Stimulated activated memory B cell treated with anti-CD40 and anti-IgM and Interleukin-4, amounts not matched to agents 10 μg/mL and 1 μg/mL and 100 μg/mL, for 72 hours (primary cell): ENCODE measurements at regions not wholly inside any gene's neighbourhood (a gene's known extent, or its start where the extent isn't known, plus 50 kb on each side); places are given as distances from the start of the nearest gene placed in this dataset.
"Not testable (repeated sequence)": the region's sequence is repeated elsewhere in the genome, so short reads cannot be mapped to it uniquely, and the experiment has no call there.

Experiments used
- ATAC-seq: fragments of 150-1000 bp; cut with Tn5 transposase; 2 replicates; pipeline ENCODE4 v1.10.0; 2021
- H3K27ac Mint-ChIP-seq: one replicate; pipeline ENCODE4 v1.8.0; 2022; ENCODE audit warnings: mild to moderate bottlenecking, mixed read lengths
- H3K27me3 Mint-ChIP-seq: one replicate; pipeline ENCODE4 v1.8.0; 2022; ENCODE audit warnings: mixed read lengths
- H3K36me3 Mint-ChIP-seq: one replicate; pipeline ENCODE4 v1.8.0; 2022; ENCODE audit warnings: mixed read lengths
- H3K4me1 Mint-ChIP-seq: one replicate; pipeline ENCODE4 v1.8.0; 2022; ENCODE audit warnings: mixed read lengths
- H3K4me3 Mint-ChIP-seq: one replicate; pipeline ENCODE4 v1.8.0; 2022; ENCODE audit warnings: mild to moderate bottlenecking, moderate library complexity, mixed read lengths
- H3K9me3 Mint-ChIP-seq: one replicate; pipeline ENCODE4 v1.8.0; 2022; ENCODE audit warnings: mixed read lengths

- no peak for ATAC-seq
- Mint-ChIP-seq H3K36me3 (no peaks in the 10 kb centered on the region), H3K9me3 (no peaks in the 10 kb centered on the region), H3K27ac (no peak overlapping the region), H3K4me1 (no peaks in the 10 kb centered on the region), H3K27me3 (no peaks in the 10 kb centered on the region), H3K4me3 (no peak overlapping the region)
Observed at GRCh38 chr5:117433818-117434217, 859.2 kb upstream of the SEMA6A start.

DNA sequence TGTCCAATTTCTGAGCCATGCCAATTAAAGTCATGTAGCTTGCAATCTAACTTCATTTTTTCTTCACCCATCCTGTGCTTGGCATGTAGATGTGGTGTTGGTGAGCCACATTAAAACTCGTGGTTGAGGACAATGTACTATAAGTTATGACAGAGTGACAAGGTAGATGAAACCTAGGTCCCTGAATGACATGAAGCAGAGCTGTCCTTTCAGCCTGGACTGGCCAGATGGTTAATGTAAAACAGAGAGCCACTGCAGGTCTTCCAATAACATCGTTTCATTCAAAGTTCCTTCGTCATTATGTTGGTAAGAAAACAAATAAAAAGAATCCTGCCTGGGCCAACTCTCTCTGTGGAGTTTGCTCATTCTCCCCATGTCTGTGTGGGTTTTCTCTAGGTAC lies 856.5 kb upstream of the SEMA6A start:
- H3K4me3 Mint-ChIP-seq: no peak overlapping the region
- ATAC-seq: no peak
- H3K9me3 Mint-ChIP-seq: no peaks in the 10 kb centered on the region
- H3K27me3 Mint-ChIP-seq: no peaks in the 10 kb centered on the region
- no peak overlapping the region for H3K27ac Mint-ChIP-seq
- no peaks in the 10 kb centered on the region for H3K36me3 Mint-ChIP-seq
- H3K4me1 Mint-ChIP-seq: no peaks in the 10 kb centered on the region

GRCh38 chr5:117425163-117425562 lies 850.5 kb upstream of the SEMA6A start:
- H3K27ac Mint-ChIP-seq: no peak overlapping the region
- H3K27me3 Mint-ChIP-seq: no peaks in the 10 kb centered on the region
- no peaks in the 10 kb centered on the region for H3K4me1 Mint-ChIP-seq
- H3K4me3 Mint-ChIP-seq: no peak overlapping the region
- H3K36me3 Mint-ChIP-seq: no peaks in the 10 kb centered on the region
- peaks cover 6% of the 10 kb centered on the region for H3K9me3 Mint-ChIP-seq
- no peak for ATAC-seq

GRCh38 chr5:117424559-117424958 lies 849.9 kb upstream of the SEMA6A start:
- peaks cover 6% of the 10 kb centered on the region for H3K9me3 Mint-ChIP-seq
- H3K36me3 Mint-ChIP-seq: no peaks in the 10 kb centered on the region
- no peaks in the 10 kb centered on the region for H3K27me3 Mint-ChIP-seq
- H3K4me3 Mint-ChIP-seq: no peak overlapping the region
- no peak for ATAC-seq
- no peak overlapping the region for H3K27ac Mint-ChIP-seq
- no peaks in the 10 kb centered on the region for H3K4me1 Mint-ChIP-seq

GRCh38 chr5:117417501-117417900 lies 842.9 kb upstream of the SEMA6A start:
- H3K4me1 Mint-ChIP-seq: no peaks in the 10 kb centered on the region
- no peak overlapping the region for H3K4me3 Mint-ChIP-seq
- no peak for ATAC-seq
- H3K36me3 Mint-ChIP-seq: no peaks in the 10 kb centered on the region
- peaks cover 6% of the 10 kb centered on the region for H3K9me3 Mint-ChIP-seq
- H3K27me3 Mint-ChIP-seq: no peaks in the 10 kb centered on the region
- no peak overlapping the region for H3K27ac Mint-ChIP-seq

GRCh38 chr5:117414926-117415325 lies 840.3 kb upstream of the SEMA6A start:
- no peak overlapping the region for H3K27ac Mint-ChIP-seq
- no peak for ATAC-seq
- H3K4me3 Mint-ChIP-seq: no peak overlapping the region
- H3K9me3 Mint-ChIP-seq: no peaks in the 10 kb centered on the region
- no peaks in the 10 kb centered on the region for H3K36me3 Mint-ChIP-seq
- H3K4me1 Mint-ChIP-seq: no peaks in the 10 kb centered on the region
- no peaks in the 10 kb centered on the region for H3K27me3 Mint-ChIP-seq

GRCh38 chr5:117411701-117412100 lies 837.1 kb upstream of the SEMA6A start:
- H3K4me1 Mint-ChIP-seq: no peaks in the 10 kb centered on the region
- H3K36me3 Mint-ChIP-seq: no peaks in the 10 kb centered on the region
- H3K27ac Mint-ChIP-seq: no peak overlapping the region
- H3K27me3 Mint-ChIP-seq: no peaks in the 10 kb centered on the region
- no peak overlapping the region for H3K4me3 Mint-ChIP-seq
- no peak for ATAC-seq
- H3K9me3 Mint-ChIP-seq: peaks cover 4% of the 10 kb centered on the region

- no peaks in the 10 kb centered on the region for H3K36me3 Mint-ChIP-seq
- no peaks in the 10 kb centered on the region for H3K4me1 Mint-ChIP-seq
- no peak overlapping the region for H3K27ac Mint-ChIP-seq
- H3K9me3 Mint-ChIP-seq: peaks cover 6% of the 10 kb centered on the region
- H3K4me3 Mint-ChIP-seq: no peak overlapping the region
- ATAC-seq: no peak
- no peaks in the 10 kb centered on the region for H3K27me3 Mint-ChIP-seq
Observed at GRCh38 chr5:117405197-117405596, 830.6 kb upstream of the SEMA6A start.

DNA sequence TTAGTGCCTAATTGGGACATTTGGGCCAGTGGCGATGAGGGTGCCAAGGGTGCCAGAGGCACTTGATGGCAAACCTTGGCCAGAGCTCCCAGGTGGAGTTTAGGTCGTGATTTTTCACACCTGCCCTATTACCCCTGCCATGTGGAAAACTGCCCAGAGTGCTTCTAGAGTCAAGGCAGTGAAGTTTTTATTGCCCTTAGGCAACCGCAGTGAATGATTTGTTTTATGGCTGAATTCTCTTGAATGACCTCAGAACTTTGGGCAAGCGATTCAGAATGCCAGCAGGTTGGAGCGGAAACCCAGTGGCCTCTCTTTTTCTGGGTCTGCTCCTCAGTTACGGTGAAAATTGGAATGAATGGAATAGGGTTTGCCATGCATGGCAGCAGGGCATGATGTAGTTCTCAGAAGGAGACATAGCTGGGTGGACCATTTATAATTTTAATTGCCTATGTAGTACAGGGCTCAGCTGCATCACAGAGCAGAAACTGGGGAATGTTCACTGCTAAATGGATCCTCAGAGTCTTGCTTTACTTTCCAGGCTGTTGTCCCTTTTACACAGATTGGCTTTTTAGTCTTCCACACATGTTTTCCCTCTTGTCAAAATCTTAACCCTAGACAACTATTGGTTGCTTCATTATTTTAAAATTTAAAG lies 820.0 kb upstream of the SEMA6A start:
- no peak for ATAC-seq

DNA sequence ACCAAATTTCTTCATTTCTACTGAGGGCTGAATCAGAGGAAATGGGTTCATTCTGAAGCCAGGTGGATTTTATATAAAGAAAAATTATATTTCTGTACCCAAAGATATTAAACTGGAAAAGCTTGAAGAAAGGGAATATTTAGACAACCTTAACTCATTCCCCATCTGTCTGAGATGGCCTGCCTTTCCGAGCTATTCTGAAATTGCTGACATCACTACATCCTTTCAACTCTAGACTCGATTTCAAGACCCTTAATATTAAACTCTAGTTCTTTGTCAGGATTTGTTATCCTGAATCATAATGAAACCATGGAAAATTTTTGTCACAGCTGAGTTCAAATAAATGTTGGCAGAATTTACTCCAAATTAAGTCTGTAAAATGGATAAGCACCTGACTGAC lies 818.5 kb upstream of the SEMA6A start:
- H3K27me3 Mint-ChIP-seq: no peaks in the 10 kb centered on the region
- no peaks in the 10 kb centered on the region for H3K9me3 Mint-ChIP-seq
- no peak for ATAC-seq
- H3K36me3 Mint-ChIP-seq: no peaks in the 10 kb centered on the region
- no peak overlapping the region for H3K27ac Mint-ChIP-seq
- no peaks in the 10 kb centered on the region for H3K4me1 Mint-ChIP-seq
- H3K4me3 Mint-ChIP-seq: no peak overlapping the region

More for the DNA sequence above, 820.0 kb upstream of the SEMA6A start:
- Mint-ChIP-seq H3K36me3 (no peaks in the 10 kb centered on the region), H3K9me3 (no peaks in the 10 kb centered on the region), H3K27ac (no peak overlapping the region), H3K4me3 (no peak overlapping the region), H3K4me1 (no peaks in the 10 kb centered on the region), H3K27me3 (no peaks in the 10 kb centered on the region)

DNA sequence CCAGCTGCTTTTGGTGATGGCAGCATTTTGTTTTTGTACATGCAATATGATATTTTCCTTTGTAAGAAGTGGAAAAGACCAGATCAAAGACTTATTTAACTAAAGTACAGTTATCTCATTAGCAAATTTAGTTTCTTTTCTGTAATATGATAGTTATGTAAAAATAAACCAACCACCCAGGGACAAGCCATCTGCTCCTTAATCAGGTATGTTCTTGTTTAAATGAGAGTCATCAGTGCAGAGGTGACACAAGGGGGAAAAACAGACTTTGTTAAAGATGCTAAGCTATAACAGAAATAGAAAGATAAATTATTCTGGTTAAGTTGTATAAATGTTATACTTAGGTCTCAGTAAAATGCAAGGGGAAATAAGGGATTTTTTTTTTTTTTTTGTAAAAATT lies 805.7 kb upstream of the SEMA6A start:
- Mint-ChIP-seq H3K4me1 (no peaks in the 10 kb centered on the region), H3K9me3 (no peaks in the 10 kb centered on the region), H3K4me3 (no peak overlapping the region), H3K27ac (no peak overlapping the region), H3K36me3 (no peaks in the 10 kb centered on the region), H3K27me3 (no peaks in the 10 kb centered on the region)
- ATAC-seq: no peak

- no peaks in the 10 kb centered on the region for H3K27me3 Mint-ChIP-seq
- H3K36me3 Mint-ChIP-seq: no peaks in the 10 kb centered on the region
- ATAC-seq: no peak
Observed at GRCh38 chr5:117379521-117379920, 804.9 kb upstream of the SEMA6A start.

DNA sequence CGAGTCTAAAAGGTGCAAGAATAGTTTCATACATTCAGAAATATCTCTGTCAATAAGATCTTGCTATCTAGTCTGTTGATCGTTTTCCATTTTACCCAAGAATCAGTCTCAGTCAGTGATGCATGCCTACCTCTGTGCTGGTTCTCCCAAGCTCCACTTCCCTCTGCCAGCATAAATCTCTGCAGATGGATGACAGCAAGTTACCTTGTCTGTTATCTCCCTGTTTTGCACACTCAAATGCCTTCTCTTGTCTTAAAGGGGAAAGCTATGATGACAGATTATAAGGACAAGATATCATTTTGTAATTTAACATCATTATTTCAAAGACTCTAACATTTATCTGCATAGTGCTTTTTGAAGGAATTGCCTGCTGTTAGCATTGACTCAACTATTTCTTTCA lies 802.1 kb upstream of the SEMA6A start:
- H3K27me3 Mint-ChIP-seq: no peaks in the 10 kb centered on the region
- H3K4me1 Mint-ChIP-seq: no peaks in the 10 kb centered on the region
- no peak overlapping the region for H3K4me3 Mint-ChIP-seq
- ATAC-seq: no peak
- H3K9me3 Mint-ChIP-seq: no peaks in the 10 kb centered on the region
- H3K27ac Mint-ChIP-seq: no peak overlapping the region
- no peaks in the 10 kb centered on the region for H3K36me3 Mint-ChIP-seq

More at GRCh38 chr5:117379521-117379920, 804.9 kb upstream of the SEMA6A start:
- H3K27ac Mint-ChIP-seq: no peak overlapping the region
- H3K4me3 Mint-ChIP-seq: no peak overlapping the region
- H3K9me3 Mint-ChIP-seq: no peaks in the 10 kb centered on the region
- no peaks in the 10 kb centered on the region for H3K4me1 Mint-ChIP-seq

- no peak overlapping the region for H3K27ac Mint-ChIP-seq
- H3K9me3 Mint-ChIP-seq: no peaks in the 10 kb centered on the region
- H3K4me3 Mint-ChIP-seq: no peak overlapping the region
- no peaks in the 10 kb centered on the region for H3K4me1 Mint-ChIP-seq
- H3K27me3 Mint-ChIP-seq: no peaks in the 10 kb centered on the region
- no peak for ATAC-seq
- no peaks in the 10 kb centered on the region for H3K36me3 Mint-ChIP-seq
Observed at GRCh38 chr5:117359895-117360294, 785.3 kb upstream of the SEMA6A start.

DNA sequence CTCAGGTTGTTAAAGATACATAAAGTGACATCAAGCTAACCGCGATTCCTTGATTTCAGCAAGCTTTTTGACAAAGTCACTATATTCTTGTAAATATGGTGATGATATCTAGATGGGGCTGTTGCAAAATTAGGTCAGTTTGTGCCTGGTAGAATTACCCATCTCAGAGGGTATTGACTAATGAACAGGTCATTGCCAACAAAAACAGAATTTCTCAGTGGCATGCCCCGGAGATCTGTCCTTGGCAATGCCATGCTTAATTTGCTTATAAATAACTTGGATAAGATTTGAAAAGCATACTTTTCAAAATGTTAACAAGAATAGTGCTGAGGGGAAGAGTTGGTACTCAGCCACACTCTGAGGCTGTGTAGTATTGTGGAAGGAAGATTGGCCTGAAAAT lies 783.3 kb upstream of the SEMA6A start:
- Mint-ChIP-seq H3K27me3 (no peaks in the 10 kb centered on the region), H3K27ac (no peak overlapping the region), H3K4me3 (no peak overlapping the region), H3K9me3 (no peaks in the 10 kb centered on the region), H3K36me3 (no peaks in the 10 kb centered on the region), H3K4me1 (no peaks in the 10 kb centered on the region)
- no peak for ATAC-seq

- H3K27me3 Mint-ChIP-seq: no peaks in the 10 kb centered on the region
- no peaks in the 10 kb centered on the region for H3K36me3 Mint-ChIP-seq
- no peak overlapping the region for H3K27ac Mint-ChIP-seq
- ATAC-seq: no peak
- H3K4me1 Mint-ChIP-seq: no peaks in the 10 kb centered on the region
- no peak overlapping the region for H3K4me3 Mint-ChIP-seq
- no peaks in the 10 kb centered on the region for H3K9me3 Mint-ChIP-seq
Observed at GRCh38 chr5:117347280-117347679, 772.7 kb upstream of the SEMA6A start.

GRCh38 chr5:117343726-117344125 lies 769.1 kb upstream of the SEMA6A start:
- H3K27me3 Mint-ChIP-seq, H3K9me3 Mint-ChIP-seq, H3K36me3 Mint-ChIP-seq, H3K4me1 Mint-ChIP-seq, H3K27ac Mint-ChIP-seq, ATAC-seq, H3K4me3 Mint-ChIP-seq: not testable (repeated sequence)
